GM19351 (cell line): ENCODE measurements at regions not wholly inside any gene's neighbourhood (a gene's known extent, or its start where the extent isn't known, plus 50 kb on each side); places are given as distances from the start of the nearest gene placed in this dataset.
"Not testable (repeated sequence)": the region's sequence is repeated elsewhere in the genome, so short reads cannot be mapped to it uniquely, and the experiment has no call there.

ENCODE experiments used
- ATAC-seq: cut with Tn5 transposase; IDR thresholded peaks from one replicate; pipeline ENCODE4 v1.9.1; 2021; ENCODE audit warnings: mild to moderate bottlenecking, moderate library complexity; ENCODE audit not compliant: unreplicated experiment

- ATAC-seq = no peak
Measured at GRCh38 chr7:131869169-131869844, 312.9 kb upstream of the PODXL start.

- no peak for ATAC-seq
Measured at GRCh38 chr7:131867461-131867860, 311.0 kb upstream of the PODXL start.

- no peak for ATAC-seq
Measured at GRCh38 chr7:131865911-131866310, 309.5 kb upstream of the PODXL start.

GRCh38 chr7:131861620-131862346 is 305.4 kb upstream of the PODXL start:
- ATAC-seq = no peak

- ATAC-seq = peak; percentile 96
Measured at GRCh38 chr7:131859147-131859821, 302.9 kb upstream of the PODXL start.

GRCh38 chr7:131858611-131859010 is 302.2 kb upstream of the PODXL start:
- no peak for ATAC-seq

- ATAC-seq = no peak
Measured at GRCh38 chr7:131849472-131849871, 293.0 kb upstream of the PODXL start.

- ATAC-seq = no peak
Measured at GRCh38 chr7:131848033-131848432, 291.6 kb upstream of the PODXL start.

GRCh38 chr7:131845573-131846314 is 289.3 kb upstream of the PODXL start:
- no peak for ATAC-seq

- no peak for ATAC-seq
Measured at GRCh38 chr7:131844369-131844768, 287.9 kb upstream of the PODXL start.

- ATAC-seq = no peak
Measured at GRCh38 chr7:131843898-131844331, 287.5 kb upstream of the PODXL start.

- ATAC-seq = no peak
Measured at GRCh38 chr7:131839967-131840690, 283.7 kb upstream of the PODXL start.

GRCh38 chr7:131836733-131837132 is 280.3 kb upstream of the PODXL start:
- no peak for ATAC-seq

GRCh38 chr7:131835141-131835540 is 278.7 kb upstream of the PODXL start:
- no peak for ATAC-seq

GRCh38 chr7:131830681-131831080 is 274.3 kb upstream of the PODXL start:
- no peak for ATAC-seq

GRCh38 chr7:131829947-131830558 is 273.6 kb upstream of the PODXL start:
- no peak for ATAC-seq

- ATAC-seq = no peak
Measured at GRCh38 chr7:131827421-131827820, 271.0 kb upstream of the PODXL start.

- no peak for ATAC-seq
Measured at GRCh38 chr7:131826960-131827359, 270.5 kb upstream of the PODXL start.

GRCh38 chr7:131823961-131824440 is 267.6 kb upstream of the PODXL start:
- ATAC-seq = not testable (repeated sequence)

- no peak for ATAC-seq
Measured at GRCh38 chr7:131819891-131820290, 263.5 kb upstream of the PODXL start.
